GM18505 (cell line): ENCODE measurements at regions not wholly inside any gene's neighbourhood (a gene's known extent, or its start where the extent isn't known, plus 50 kb on each side); places are given as distances from the start of the nearest gene placed in this dataset.

Experiments
- ATAC-seq: cut with Tn5 transposase; IDR thresholded peaks from one replicate; pipeline ENCODE4 v1.9.1; 2021; ENCODE audit not compliant: unreplicated experiment
- POLR2A ChIP-seq: IDR thresholded peaks from 4 replicates; pipeline ENCODE4 v1.6.1; 2011; ENCODE audit warnings: borderline replicate concordance; ENCODE audit not compliant: insufficient read depth, insufficient read length; ENCODE audit errors: extremely low read depth

DNA sequence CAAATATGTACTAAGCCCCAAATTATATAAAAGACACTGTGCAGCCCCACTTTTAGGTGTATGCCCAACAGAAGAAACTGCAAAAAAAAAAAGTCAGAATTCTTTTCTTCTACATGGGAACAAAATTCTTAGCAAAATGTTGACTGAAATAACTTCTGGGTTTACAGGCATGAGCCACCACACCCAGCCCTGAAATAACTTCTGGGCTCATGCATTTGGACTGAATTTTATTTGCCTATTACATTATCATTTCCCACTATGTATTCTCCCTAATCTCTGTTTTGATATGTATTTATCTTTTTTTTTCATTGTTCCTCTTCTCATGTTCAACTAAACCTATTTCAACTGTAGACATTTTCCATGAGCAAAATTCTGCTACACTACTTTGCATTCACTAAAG lies 169.2 kb downstream of the GRIN2B start:
- no peak for TF ChIP-seq POLR2A
- ATAC-seq: no peak

DNA sequence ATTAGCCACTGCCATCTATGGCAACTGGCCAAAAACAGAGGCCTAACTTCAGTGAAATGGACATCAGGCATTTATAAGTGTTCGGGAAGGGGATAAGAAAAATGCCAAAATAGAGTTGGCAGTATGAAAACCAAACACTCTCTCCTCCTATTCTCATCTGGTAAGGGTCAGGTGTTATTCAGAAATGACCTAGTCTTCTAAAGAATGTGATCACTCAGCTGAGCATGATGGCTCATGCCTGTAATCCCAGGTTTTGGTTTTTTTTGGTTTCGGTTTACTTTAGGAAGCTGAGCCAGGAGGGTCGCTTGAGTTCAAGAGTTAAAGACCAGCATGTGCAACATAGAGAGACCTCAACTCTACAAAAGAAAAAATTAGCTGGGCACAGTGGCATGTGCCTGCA lies 170.3 kb downstream of the GRIN2B start:
- no peak for TF ChIP-seq POLR2A
- ATAC-seq: no peak

DNA sequence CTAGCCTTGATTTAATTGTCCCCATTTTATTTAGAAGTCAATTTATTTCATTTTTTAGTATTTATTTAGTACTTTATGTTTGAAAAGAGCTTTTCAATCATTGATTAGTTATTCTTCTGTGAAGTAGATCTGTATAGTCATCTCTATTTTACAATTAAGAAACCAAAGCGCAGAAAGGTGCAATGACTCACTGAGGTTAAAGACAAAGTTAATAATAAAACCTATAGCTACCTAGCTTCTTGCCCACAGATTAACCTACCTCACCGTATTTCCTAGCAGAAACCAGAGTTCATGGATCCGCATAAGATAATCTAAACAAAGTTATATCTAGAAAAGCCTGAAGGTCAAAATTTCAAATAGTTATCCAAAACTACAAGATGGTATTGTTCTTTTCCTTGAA lies 176.4 kb downstream of the GRIN2B start:
- no peak for ATAC-seq
- TF ChIP-seq POLR2A: no peak

DNA sequence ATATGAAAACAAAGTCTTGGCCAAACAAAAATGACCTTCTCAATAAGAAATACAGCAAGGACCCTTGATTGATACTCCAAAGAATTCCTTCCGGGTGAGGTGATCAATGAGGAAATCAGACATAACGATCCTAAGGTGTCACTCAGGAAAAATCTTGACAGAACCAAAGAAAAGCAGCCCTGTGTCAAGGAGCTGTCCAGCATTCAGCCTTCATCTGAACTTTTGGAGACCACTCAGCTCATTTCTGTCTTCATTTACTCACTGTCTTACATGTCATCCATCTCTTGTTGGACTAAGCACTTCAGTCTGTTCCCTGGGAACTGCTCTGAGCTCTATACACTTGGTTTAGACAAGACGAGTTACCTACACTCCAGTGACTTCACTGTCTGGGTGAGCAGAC lies 179.9 kb downstream of the GRIN2B start:
- ATAC-seq: no peak
- TF ChIP-seq POLR2A: no peak

DNA sequence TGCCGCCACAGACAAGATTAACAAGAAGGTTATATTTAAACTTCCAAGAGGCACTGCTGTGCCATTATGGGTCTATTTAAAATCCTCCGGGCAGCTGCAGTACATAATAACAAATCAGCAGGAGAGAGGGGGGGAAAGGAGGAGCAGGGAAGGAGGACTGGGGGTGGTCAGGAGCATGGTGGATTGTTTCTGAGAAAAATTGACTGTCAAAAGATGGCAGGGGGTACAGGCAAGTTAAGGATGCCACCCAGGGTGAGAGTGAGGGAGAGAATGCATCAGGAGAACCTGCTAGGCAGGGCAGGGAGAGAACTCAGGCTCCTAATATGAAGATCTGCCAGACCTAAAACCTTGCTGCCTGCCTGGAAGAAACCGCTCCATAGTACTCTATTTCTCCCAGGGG lies 181.8 kb downstream of the GRIN2B start:
- no peak for TF ChIP-seq POLR2A

DNA sequence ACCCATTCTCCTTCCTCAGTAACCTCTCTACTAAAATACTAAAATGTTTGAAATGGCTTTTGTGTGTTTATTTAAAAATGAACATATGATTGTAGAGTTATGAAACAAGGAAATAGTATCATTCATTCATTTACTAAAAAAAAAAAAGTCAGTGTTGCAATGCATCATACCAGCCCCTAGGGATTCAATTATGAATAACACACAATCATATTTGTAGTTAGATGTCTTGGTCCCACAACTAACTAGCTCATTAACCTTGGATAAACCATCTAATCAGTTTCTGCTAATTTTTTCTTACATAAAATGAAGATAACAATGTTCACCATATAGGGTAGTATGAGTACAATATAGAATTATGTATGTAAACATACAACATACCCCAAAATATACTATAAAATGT lies 183.2 kb downstream of the GRIN2B start:
- ATAC-seq: no peak
- TF ChIP-seq POLR2A: no peak

More for the DNA sequence above, 181.8 kb downstream of the GRIN2B start:
- no peak for ATAC-seq

DNA sequence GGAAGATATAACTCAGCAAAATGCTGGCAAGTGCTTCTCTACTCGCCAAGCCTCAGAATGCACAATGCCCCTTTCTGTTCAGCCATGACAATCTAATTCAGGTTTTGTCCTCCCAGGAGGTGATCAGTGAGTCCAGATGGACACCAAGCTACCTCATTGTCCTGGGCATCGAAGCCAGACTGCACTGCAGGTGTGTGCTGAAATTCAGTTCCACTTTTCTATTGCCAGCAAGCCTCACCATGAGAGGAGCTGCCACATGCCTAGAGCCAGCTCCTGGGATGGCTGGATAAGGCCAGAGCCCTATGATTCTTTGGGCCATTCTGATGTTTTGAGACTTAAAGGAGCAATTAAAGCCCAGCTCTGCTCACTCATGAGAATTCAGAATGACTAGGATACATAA lies 186.7 kb downstream of the GRIN2B start:
- ATAC-seq: no peak
- TF ChIP-seq POLR2A: no peak

DNA sequence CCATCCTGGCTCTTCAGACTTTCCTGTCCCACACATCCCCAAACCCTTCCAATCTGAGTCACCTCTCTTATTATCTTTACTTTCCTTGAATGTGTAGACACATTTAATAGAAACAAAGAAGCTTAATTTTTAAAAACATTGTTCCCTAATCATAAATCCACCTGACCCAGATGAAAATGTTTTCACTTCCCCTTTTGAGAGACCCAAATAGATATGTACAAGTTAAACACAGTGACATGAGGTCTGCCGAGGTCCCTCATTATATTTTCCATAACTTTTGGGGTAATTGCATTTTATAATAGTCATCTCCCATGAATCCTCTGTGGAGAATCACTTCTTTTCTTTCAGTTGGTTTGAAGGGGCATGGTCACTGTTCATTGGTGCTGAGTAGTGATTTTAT lies 191.1 kb downstream of the GRIN2B start:
- ATAC-seq: no peak
- no peak for TF ChIP-seq POLR2A

DNA sequence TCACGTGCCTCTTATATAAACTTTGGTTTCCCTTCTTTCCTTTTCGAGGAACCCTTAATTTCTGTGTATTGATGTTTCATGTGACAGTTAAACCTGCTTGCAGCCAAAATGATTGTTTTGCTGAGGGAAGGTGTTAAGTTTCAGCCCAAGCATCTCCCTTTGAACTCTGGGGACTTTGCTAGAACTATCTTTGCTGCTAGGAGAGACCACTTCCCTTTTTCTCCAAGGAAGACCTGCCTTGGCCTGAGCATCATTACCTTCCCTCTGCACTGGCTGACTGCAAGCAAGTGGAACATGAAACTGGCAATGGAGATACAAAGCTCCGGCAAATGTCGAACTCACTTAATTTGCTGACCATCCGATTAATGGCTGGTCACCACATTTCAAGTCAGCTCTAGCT lies 192.8 kb downstream of the GRIN2B start:
- no peak for ATAC-seq
- no peak for TF ChIP-seq POLR2A

DNA sequence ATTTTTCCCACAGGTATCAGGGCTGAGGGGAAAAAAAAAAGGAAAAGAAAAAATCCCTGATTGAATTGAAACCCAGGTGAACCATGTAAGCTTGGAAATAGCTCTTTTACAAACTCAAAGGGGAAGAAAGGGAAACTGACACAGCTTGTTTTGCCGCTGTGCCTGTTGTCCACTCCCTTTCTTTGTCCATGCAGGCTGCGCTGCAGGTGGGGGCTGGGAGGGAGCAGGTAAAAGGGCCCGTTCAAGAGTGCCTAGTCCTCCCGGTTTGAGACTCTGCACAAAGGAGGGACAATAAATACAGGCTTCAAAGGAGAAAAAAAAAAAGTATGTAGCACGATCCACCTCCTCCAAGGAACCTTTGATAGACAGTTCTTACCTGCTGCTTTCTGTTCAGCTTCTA lies 194.8 kb downstream of the GRIN2B start:
- no peak for ATAC-seq

DNA sequence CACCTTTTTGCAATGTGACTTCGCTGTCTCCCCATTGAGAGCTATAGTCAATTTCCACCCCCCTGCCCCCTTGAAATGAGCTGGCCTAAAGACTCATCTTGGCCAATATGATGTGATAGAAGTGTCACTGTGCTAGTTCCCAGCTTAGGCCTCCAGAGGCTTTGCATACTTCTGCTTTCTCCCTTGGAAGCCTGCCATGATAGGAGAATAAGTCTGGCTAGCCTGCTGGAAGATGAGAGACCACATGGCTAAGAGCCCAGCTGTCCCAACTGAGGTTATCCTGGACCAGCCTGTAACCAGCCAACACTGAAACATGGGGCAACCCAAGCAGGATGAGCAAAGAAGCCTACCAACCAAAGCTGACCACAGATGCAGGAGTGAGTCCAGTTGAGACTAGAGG lies 196.9 kb downstream of the GRIN2B start:
- no peak for ATAC-seq

More for the DNA sequence above, 194.8 kb downstream of the GRIN2B start:
- TF ChIP-seq POLR2A: no peak

DNA sequence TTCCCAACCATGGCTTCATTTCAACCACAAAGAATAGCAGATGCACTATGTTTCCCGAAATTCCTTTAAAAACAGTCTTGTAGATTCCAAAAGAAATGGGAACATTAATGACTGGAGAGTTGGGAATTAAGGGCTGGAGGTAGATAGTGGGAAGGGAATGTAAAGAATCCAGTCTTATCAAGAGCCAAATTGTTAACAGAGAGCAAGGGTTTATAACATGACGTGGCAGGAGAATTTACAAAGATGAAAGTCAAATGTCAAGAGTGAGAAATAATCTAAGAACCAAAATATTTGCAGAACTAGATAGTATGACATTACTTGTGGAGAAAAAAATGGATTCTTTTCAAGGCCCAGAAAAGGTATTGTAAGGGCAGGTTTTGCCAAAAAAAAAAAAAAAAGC lies 200.9 kb downstream of the GRIN2B start:
- TF ChIP-seq POLR2A: no peak
- ATAC-seq: no peak

More for the DNA sequence above, 196.9 kb downstream of the GRIN2B start:
- no peak for TF ChIP-seq POLR2A

DNA sequence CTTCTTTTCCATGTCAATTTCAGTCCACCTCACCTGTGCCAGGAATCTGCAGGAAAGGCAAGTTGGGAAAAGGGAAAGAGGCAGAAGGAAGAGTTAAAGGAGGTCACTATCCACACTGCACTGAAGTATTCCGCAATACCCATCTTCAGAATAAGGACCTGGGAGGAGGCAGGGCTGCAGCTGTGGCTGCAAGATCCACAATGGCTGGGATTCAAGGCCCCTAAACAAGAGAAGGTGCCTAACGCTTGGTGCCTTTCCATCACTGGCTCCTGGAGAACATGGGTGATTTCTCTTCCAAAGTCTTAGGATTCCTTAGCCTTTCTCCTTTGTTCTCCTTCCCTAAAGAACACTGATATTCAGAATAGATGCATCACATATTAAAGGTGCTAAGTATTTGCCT lies 204.0 kb downstream of the GRIN2B start:
- ATAC-seq: no peak
- no peak for TF ChIP-seq POLR2A

DNA sequence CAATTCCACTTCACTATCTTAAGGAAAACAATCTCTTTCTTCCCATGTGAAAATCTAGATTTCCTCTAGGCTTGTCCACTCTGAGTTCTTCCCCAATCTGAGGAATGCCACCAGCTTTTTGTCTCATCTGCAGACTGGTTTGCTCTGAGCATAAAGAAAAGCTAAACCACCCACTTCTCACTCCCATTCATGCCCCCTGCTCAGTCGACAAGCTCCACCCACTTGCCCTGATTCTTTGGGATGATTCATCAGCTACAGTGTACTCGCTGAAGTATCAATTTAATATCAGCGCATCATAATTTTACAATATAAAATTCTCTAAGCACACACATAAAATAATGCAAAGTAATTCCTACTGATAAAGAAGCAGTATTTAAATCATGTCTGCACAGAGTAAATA lies 209.1 kb downstream of the GRIN2B start:
- no peak for TF ChIP-seq POLR2A

DNA sequence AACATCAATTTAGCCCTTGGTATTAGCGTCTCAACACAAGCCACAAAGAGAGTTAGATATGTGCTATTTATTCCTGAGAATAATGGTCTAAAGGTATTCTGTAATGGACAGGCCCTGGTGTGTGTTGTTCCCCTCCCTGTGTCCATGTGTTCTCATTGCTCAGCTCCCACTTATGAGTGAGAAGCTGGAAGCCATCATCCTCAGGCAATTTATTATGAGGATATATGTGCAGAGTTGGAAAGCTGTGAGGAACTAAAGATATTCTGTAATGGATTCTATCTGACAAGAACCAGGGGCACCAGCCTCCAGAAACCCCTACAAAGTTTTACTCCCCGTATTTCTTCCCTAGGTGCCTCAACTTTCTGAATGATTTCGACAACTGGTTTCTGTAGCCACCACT lies 210.8 kb downstream of the GRIN2B start:
- ATAC-seq: no peak
- no peak for TF ChIP-seq POLR2A

More for the DNA sequence above, 209.1 kb downstream of the GRIN2B start:
- no peak for ATAC-seq

DNA sequence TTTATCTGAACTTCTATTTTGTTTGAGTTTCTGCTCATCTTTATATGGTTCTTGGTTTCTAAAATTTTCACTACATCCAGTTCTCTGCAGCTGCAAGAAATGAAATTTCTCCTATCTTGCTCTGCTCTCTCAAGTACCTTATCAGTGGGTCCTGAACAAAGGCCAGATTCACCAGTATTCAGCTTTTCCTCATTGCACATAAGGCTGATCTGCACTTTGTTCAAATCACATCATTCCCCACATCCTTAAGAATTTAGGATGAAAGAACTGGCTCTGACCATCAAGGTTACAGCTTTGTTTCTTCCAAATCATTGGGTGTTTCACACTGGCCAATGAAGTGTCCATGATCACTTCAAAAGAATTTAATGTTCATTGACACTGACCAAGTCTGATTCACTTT lies 211.4 kb downstream of the GRIN2B start:
- ATAC-seq: no peak
- no peak for TF ChIP-seq POLR2A

DNA sequence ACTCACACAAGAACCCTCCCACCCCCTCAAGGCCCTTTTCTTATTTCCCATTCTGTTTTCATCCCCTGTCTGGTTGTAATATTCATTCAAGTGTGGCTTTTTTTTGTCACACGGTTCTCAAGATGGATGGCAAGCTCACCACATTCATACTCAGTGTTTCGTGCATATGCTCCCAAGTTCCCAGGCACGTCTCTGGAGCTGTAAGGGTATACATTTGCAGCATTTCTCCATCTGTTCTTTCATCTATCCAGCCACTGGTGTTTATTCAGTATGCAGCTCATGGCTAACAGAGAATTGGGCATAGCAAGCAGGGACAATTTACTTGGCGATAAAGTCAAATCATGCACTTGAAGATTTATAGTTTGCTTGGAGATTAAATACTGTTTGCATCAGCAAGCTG lies 212.1 kb downstream of the GRIN2B start:
- ATAC-seq: no peak
- no peak for TF ChIP-seq POLR2A

DNA sequence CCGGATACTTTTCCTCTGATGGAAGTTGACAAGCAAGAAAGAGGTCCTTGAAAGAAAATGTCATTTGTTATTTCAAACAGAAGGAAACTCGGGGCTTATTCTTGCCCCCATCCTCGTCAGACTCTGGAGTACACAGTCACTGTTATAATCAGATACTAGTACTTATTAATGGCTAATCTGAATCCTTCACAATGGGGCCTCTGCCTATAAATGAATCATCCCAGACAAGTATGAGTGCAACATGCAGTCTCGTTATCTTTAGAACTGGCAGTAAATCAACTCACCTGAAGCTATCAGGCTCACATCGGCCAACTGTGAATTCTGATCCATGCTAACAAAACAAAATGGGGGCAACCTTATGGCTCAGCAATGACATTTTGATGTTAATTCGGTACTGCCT lies 216.7 kb downstream of the GRIN2B start:
- no peak for ATAC-seq

More for the DNA sequence above, 216.7 kb downstream of the GRIN2B start:
- TF ChIP-seq POLR2A: no peak
